Keratinocyte (primary cell): ENCODE measurements at regions not wholly inside any gene's neighbourhood (a gene's known extent, or its start where the extent isn't known, plus 50 kb on each side); places are given as distances from the start of the nearest gene placed in this dataset.

Source experiments
- CTCF ChIP-seq, 3 experiments: IDR thresholded peaks in 1 of 3; conservative IDR thresholded peaks in 1 of 3; optimal IDR thresholded peaks in 1 of 3; 2 replicates in 2 of 3; 3 replicates in 1 of 3; pipeline versions ENCODE3 to v1.5.1; 2011; ENCODE audit warnings: low read length in 3 of 3, mild to moderate bottlenecking in 3 of 3, moderate library complexity in 2 of 3, control low read depth in 1 of 3, inconsistent platforms in 1 of 3; ENCODE audit not compliant: insufficient read depth in 2 of 3; ENCODE audit errors: extremely low read depth in 1 of 3
- EZH2 ChIP-seq: IDR thresholded peaks from one replicate; pipeline ENCODE4 v1.6.1; 2012; ENCODE audit warnings: inconsistent platforms, mild to moderate bottlenecking, low read length, moderate library complexity

- no peak for TF ChIP-seq CTCF (optimal IDR thresholded peaks at IDR 0.05 in 1 of 3, IDR thresholded peaks at IDR 0.05 in 1 of 3, conservative IDR thresholded peaks at IDR 0.05 in 1 of 3; ENCODE audit: extremely low read depth in 1 of 3, insufficient read depth in 2 of 3, low read length in 3 of 3)
- TF ChIP-seq EZH2 = no peak
Observed at GRCh38 chr1:115164940-115165705, 75.8 kb upstream of the TSPAN2 start.
